Esophagus muscularis mucosa (tissue), 4 donors: ENCODE measurements at regions not wholly inside any gene's neighbourhood (a gene's known extent, or its start where the extent isn't known, plus 50 kb on each side); places are given as distances from the start of the nearest gene placed in this dataset.
A peak's percentile ranks its signal among the peaks of the same experiment; 100 is the strongest.
"Not testable (repeated sequence)": the region's sequence is repeated elsewhere in the genome, so short reads cannot be mapped to it uniquely, and the experiment has no call there.

ENCODE experiments used
- DNase-seq: peaks from one replicate; pipeline ENCODE4 v3.0.0-alpha.2; 2017; ENCODE audit errors: extremely low spot score
- H3K27ac ChIP-seq, 4 donors: fragments of 200-600 bp; sonication (generic); replicated peaks in 1 of 4; 1 replicate in 3 of 4; 2 replicates in 1 of 4; pipeline ENCODE4 v1.5.1; 2016 to 2019; ENCODE audit warnings: mild to moderate bottlenecking in 1 of 4
- H3K27me3 ChIP-seq, 4 donors: fragments of 200-600 bp; sonication (generic); one replicate each; pipeline versions ENCODE4 v1.5.1 to v1.6.0; 2016 to 2019
- H3K36me3 ChIP-seq, 4 donors: fragments of 200-600 bp; sonication (generic); one replicate each; pipeline ENCODE4 v1.5.1; 2016 to 2019
- H3K4me1 ChIP-seq, 4 donors: fragments of 200-600 bp; sonication (generic); one replicate each; pipeline ENCODE4 v1.5.1; 2016 to 2019
- H3K4me3 ChIP-seq, 4 donors: fragments of 200-600 bp; sonication (generic); 1 replicate in 2 of 4; 2 replicates in 2 of 4; pipeline ENCODE4 v1.5.1; 2016 to 2019; ENCODE audit warnings: mild to moderate bottlenecking in 4 of 4, moderate library complexity in 1 of 4
- H3K9me3 ChIP-seq, 4 donors: fragments of 200-600 bp; sonication (generic); 1 replicate in 3 of 4; 2 replicates in 1 of 4; pipeline ENCODE4 v1.5.1; 2016 to 2019
- CTCF ChIP-seq, 3 experiments: fragments of 200-600 bp in 2 of 3; fragments of 450-650 bp in 1 of 3; sonication (generic) in 2 of 3; IDR thresholded peaks; one replicate each; pipeline ENCODE4 v1.5.1; 2017 to 2019; ENCODE audit warnings: antibody characterized with exemption in 3 of 3, mild to moderate bottlenecking in 2 of 3, moderate library complexity in 1 of 3
- EP300 ChIP-seq: sonication (generic); formaldehyde crosslinking; IDR thresholded peaks from one replicate; pipeline ENCODE4 v1.6.1; 2017; ENCODE audit warnings: antibody characterized with exemption
- POLR2A ChIP-seq: fragments of 450-650 bp; IDR thresholded peaks from one replicate; pipeline ENCODE4 v1.6.1; 2017; ENCODE audit warnings: antibody characterized with exemption, moderate library complexity, mild to moderate bottlenecking, low read depth
- POLR2AphosphoS5 ChIP-seq, 2 donors: sonication (generic); formaldehyde crosslinking; IDR thresholded peaks; one replicate each; pipeline ENCODE4 v1.6.1; 2017; ENCODE audit warnings: antibody characterized with exemption in 2 of 2
- WGBS: methylation state at CpG from one replicate; pipeline ENCODE4 v1.1.5; 2018; 5-methylcytosine and 5-hydroxymethylcytosine counted together
- intact Hi-C: fragments of 100-400 bp; cut with DNase I; formaldehyde crosslinking; loops from one replicate; pipeline ENCODE4 v1.15.1; 2023

GRCh38 chr20:41701588-41702348 is 83.6 kb upstream of the CHD6 start:
- intact Hi-C loops: no loop called here
- WGBS: 85% methylated on average over 5 of the region's 5 CpGs

GRCh38 chr20:41699673-41700072 is 81.5 kb upstream of the CHD6 start:
- H3K4me3 ChIP-seq: not testable (repeated sequence)

More at GRCh38 chr20:41701588-41702348, 83.6 kb upstream of the CHD6 start:
- Histone ChIP-seq H3K27me3 (no peaks in the 10 kb centered on the region), H3K36me3 (no peaks in the 10 kb centered on the region), H3K4me1 (no peaks in the 10 kb centered on the region), H3K9me3 (no peaks in the 10 kb centered on the region), H3K27ac (no peak overlapping the region), H3K4me3 (no peak overlapping the region)
- DNase-seq: no peak
- TF ChIP-seq CTCF (IDR thresholded peaks at IDR 0.05): no peak
- no peak for TF ChIP-seq POLR2AphosphoS5 (IDR thresholded peaks at IDR 0.05)
- TF ChIP-seq POLR2A: no peak
- no peak for TF ChIP-seq EP300

GRCh38 chr20:41697861-41698559 is 79.8 kb upstream of the CHD6 start:
- Histone ChIP-seq H3K27me3 (no peaks in the 10 kb centered on the region), H3K4me1 (peaks cover 5 to 10% (median 8%) of the 10 kb centered on the region in 4 donors), H3K36me3 (no peaks in the 10 kb centered on the region), H3K9me3 (no peaks in the 10 kb centered on the region), H3K4me3 (no peak overlapping the region), H3K27ac (no peak overlapping the region)
- DNase-seq: no peak
- TF ChIP-seq EP300 (no peak), CTCF (IDR thresholded peaks at IDR 0.05) (peak; percentile 50 to 76 (median 52))
- 79% methylated on average over 6 of the region's 6 CpGs for WGBS
- intact Hi-C loops: no loop called here

More at GRCh38 chr20:41699673-41700072, 81.5 kb upstream of the CHD6 start:
- H3K27me3 ChIP-seq, intact Hi-C loops, H3K36me3 ChIP-seq, H3K9me3 ChIP-seq, H3K4me1 ChIP-seq, DNase-seq, H3K27ac ChIP-seq: not testable (repeated sequence)
- 88% methylated on average over 3 of the region's 3 CpGs for WGBS

- H3K27ac ChIP-seq: no peak overlapping the region
- H3K4me1 ChIP-seq: peaks cover 7 to 14% (median 10%) of the 10 kb centered on the region in 4 donors
- H3K9me3 ChIP-seq: no peaks in the 10 kb centered on the region
- DNase-seq: no peak
- no peaks in the 10 kb centered on the region for H3K36me3 ChIP-seq
- 64% methylated on average over 3 of the region's 3 CpGs for WGBS
- TF ChIP-seq POLR2A (no peak), EP300 (no peak), CTCF (IDR thresholded peaks at IDR 0.05) (no peak), POLR2AphosphoS5 (IDR thresholded peaks at IDR 0.05) (no peak)
- intact Hi-C loops: no loop called here
- H3K4me3 ChIP-seq: no peak overlapping the region
- H3K27me3 ChIP-seq: no peaks in the 10 kb centered on the region
Observed at GRCh38 chr20:41696428-41696827, 78.3 kb upstream of the CHD6 start.

- no peak overlapping the region for H3K4me3 ChIP-seq
- H3K4me1 ChIP-seq: peaks cover 7 to 14% (median 10%) of the 10 kb centered on the region in 4 donors
- intact Hi-C loops: loop anchor here (5.0 kb wide), 1 partner anchor 77 kb away; the partner anchor contains the start of gene CHD6
- H3K27ac ChIP-seq: no peak overlapping the region
- H3K9me3 ChIP-seq: no peaks in the 10 kb centered on the region
- H3K27me3 ChIP-seq: no peaks in the 10 kb centered on the region
- no peaks in the 10 kb centered on the region for H3K36me3 ChIP-seq
- 97% methylated on average over 2 of the region's 2 CpGs for WGBS
- TF ChIP-seq POLR2A (no peak), POLR2AphosphoS5 (IDR thresholded peaks at IDR 0.05) (no peak), EP300 (no peak), CTCF (IDR thresholded peaks at IDR 0.05) (no peak)
- DNase-seq: no peak
Observed at GRCh38 chr20:41694796-41695195, 76.6 kb upstream of the CHD6 start.
